ENCODE measurements at regions not wholly inside any gene's neighbourhood (a gene's known extent, or its start where the extent isn't known, plus 50 kb on each side); places are given as distances from the start of the nearest gene placed in this dataset.

GRCh38 chr10:44051091-44051490 is 333.8 kb downstream of the CXCL12 start:
- H3K36me3 ChIP-seq = no peaks in the 10 kb centered on the region
- no peak for TF ChIP-seq CTCF (IDR thresholded peaks at IDR 0.05)

GRCh38 chr10:44049301-44050015 is 335.4 kb downstream of the CXCL12 start:
- Histone ChIP-seq H3K4me3 (ENCODE audit: low read depth in 1 of 2, low read length in 1 of 2) (no peak overlapping the region), H3K9me3 (no peaks in the 10 kb centered on the region), H3K4me1 (ENCODE audit: control insufficient read depth in 1 of 2, insufficient read depth in 1 of 2, low read depth in 1 of 2, low read length in 1 of 2) (peaks cover 5 to 7% of the 10 kb centered on the region in 2 experiments), H3K27me3 (peaks cover 35% of the 10 kb centered on the region), H3K27ac (no peak overlapping the region), H3K36me3 (no peaks in the 10 kb centered on the region)
- TF ChIP-seq CTCF (IDR thresholded peaks at IDR 0.05) = no peak

More at GRCh38 chr10:44051091-44051490, 333.8 kb downstream of the CXCL12 start:
- no peak overlapping the region for H3K27ac ChIP-seq
- H3K27me3 ChIP-seq = peaks cover 35% of the 10 kb centered on the region
- H3K4me1 ChIP-seq (ENCODE audit: control insufficient read depth in 1 of 2, insufficient read depth in 1 of 2, low read depth in 1 of 2, low read length in 1 of 2) = peaks cover 5 to 7% of the 10 kb centered on the region in 2 experiments
- H3K9me3 ChIP-seq = no peaks in the 10 kb centered on the region
- no peak overlapping the region for H3K4me3 ChIP-seq (ENCODE audit: low read depth in 1 of 2, low read length in 1 of 2)

GRCh38 chr10:44047361-44047760 is 337.5 kb downstream of the CXCL12 start:
- Histone ChIP-seq H3K4me1 (ENCODE audit: control insufficient read depth in 1 of 2, insufficient read depth in 1 of 2, low read depth in 1 of 2, low read length in 1 of 2) (peaks cover 5 to 7% of the 10 kb centered on the region in 2 experiments), H3K27ac (no peak overlapping the region), H3K9me3 (no peaks in the 10 kb centered on the region), H3K36me3 (no peaks in the 10 kb centered on the region), H3K4me3 (ENCODE audit: low read depth in 1 of 2, low read length in 1 of 2) (no peak overlapping the region), H3K27me3 (peaks cover 26% of the 10 kb centered on the region)
- no peak for TF ChIP-seq CTCF (IDR thresholded peaks at IDR 0.05)

GRCh38 chr10:44046605-44047004 is 338.3 kb downstream of the CXCL12 start:
- H3K27me3 ChIP-seq = peaks cover 19% of the 10 kb centered on the region
- H3K27ac ChIP-seq = no peak overlapping the region
- H3K9me3 ChIP-seq = no peaks in the 10 kb centered on the region
- H3K4me3 ChIP-seq (ENCODE audit: low read depth in 1 of 2, low read length in 1 of 2) = no peak overlapping the region
- no peaks in the 10 kb centered on the region for H3K36me3 ChIP-seq
- H3K4me1 ChIP-seq (ENCODE audit: control insufficient read depth in 1 of 2, insufficient read depth in 1 of 2, low read depth in 1 of 2, low read length in 1 of 2) = peaks cover 5 to 7% of the 10 kb centered on the region in 2 experiments
- TF ChIP-seq CTCF (IDR thresholded peaks at IDR 0.05) = no peak

GRCh38 chr10:44045020-44045419 is 339.9 kb downstream of the CXCL12 start:
- TF ChIP-seq CTCF (IDR thresholded peaks at IDR 0.05) = no peak
- Histone ChIP-seq H3K4me1 (ENCODE audit: control insufficient read depth in 1 of 2, insufficient read depth in 1 of 2, low read depth in 1 of 2, low read length in 1 of 2) (peaks cover 5 to 7% of the 10 kb centered on the region in 2 experiments), H3K9me3 (no peaks in the 10 kb centered on the region), H3K27ac (no peak overlapping the region), H3K27me3 (peaks cover 14% of the 10 kb centered on the region), H3K36me3 (no peaks in the 10 kb centered on the region), H3K4me3 (ENCODE audit: low read depth in 1 of 2, low read length in 1 of 2) (no peak overlapping the region)
